ENCODE measurements at regions not wholly inside any gene's neighbourhood (a gene's known extent, or its start where the extent isn't known, plus 50 kb on each side); places are given as distances from the start of the nearest gene placed in this dataset.

GRCh38 chr20:48180024-48180423 lies 394.7 kb upstream of the SULF2 start:
- TF ChIP-seq ZFX (IDR thresholded peaks at IDR 0.05) (no peak), CTCF (conservative IDR thresholded peaks at IDR 0.05) (no peak)

Data from C4-2B (cell line).